Ectodermal cell (in vitro differentiated cells): ENCODE measurements at regions not wholly inside any gene's neighbourhood (a gene's known extent, or its start where the extent isn't known, plus 50 kb on each side); places are given as distances from the start of the nearest gene placed in this dataset.

Experiments used
- H3K27ac ChIP-seq: 2 replicates; pipeline ENCODE4 v1.7.0; 2013; ENCODE audit warnings: mild to moderate bottlenecking, low read depth, low read length; ENCODE audit not compliant: insufficient read depth, poor library complexity, severe bottlenecking
- H3K27me3 ChIP-seq: 2 replicates; pipeline ENCODE4 v1.7.0; 2013; ENCODE audit warnings: mild to moderate bottlenecking, low read length; ENCODE audit not compliant: insufficient read depth, control insufficient read depth, poor library complexity, severe bottlenecking
- H3K36me3 ChIP-seq: one replicate; pipeline ENCODE4 v1.7.0; 2013; ENCODE audit warnings: low read length; ENCODE audit not compliant: control insufficient read depth, insufficient read depth
- H3K4me1 ChIP-seq: one replicate; pipeline ENCODE4 v1.7.0; 2013; ENCODE audit warnings: low read length; ENCODE audit not compliant: control insufficient read depth, insufficient read depth
- H3K4me3 ChIP-seq: 2 replicates; pipeline ENCODE4 v1.7.0; 2013; ENCODE audit warnings: low read depth, low read length, control low read depth; ENCODE audit not compliant: insufficient read depth
- H3K9me3 ChIP-seq: 2 replicates; pipeline ENCODE4 v1.7.0; 2013; ENCODE audit warnings: mild to moderate bottlenecking, low read length, moderate library complexity; ENCODE audit not compliant: control insufficient read depth
- WGBS, 2 experiments: methylation state at CpG; one replicate each; pipeline ENCODE4 v1.1.7; 2013; ENCODE audit warnings: missing lambda C conversion rate in 2 of 2; 5-methylcytosine and 5-hydroxymethylcytosine counted together

GRCh38 chr5:68012429-68012828 lies 203.1 kb upstream of the PIK3R1 start:
- H3K9me3 ChIP-seq = no peaks in the 10 kb centered on the region
- no peaks in the 10 kb centered on the region for H3K36me3 ChIP-seq
- H3K27ac ChIP-seq = no peak overlapping the region
- H3K4me1 ChIP-seq = no peaks in the 10 kb centered on the region
- H3K27me3 ChIP-seq = no peaks in the 10 kb centered on the region
- 0% methylated on average over 1 of the region's 1 CpG; no CpG with 5 or more reads in 1 of the 2 experiments for WGBS, 2 experiments
- H3K4me3 ChIP-seq = no peak overlapping the region

- Histone ChIP-seq H3K27ac (no peak overlapping the region), H3K9me3 (no peaks in the 10 kb centered on the region), H3K27me3 (no peaks in the 10 kb centered on the region), H3K4me1 (no peaks in the 10 kb centered on the region), H3K36me3 (no peaks in the 10 kb centered on the region), H3K4me3 (no peak overlapping the region)
Observed at GRCh38 chr5:68011801-68012200, 203.8 kb upstream of the PIK3R1 start.

GRCh38 chr5:68011259-68011760 lies 204.2 kb upstream of the PIK3R1 start:
- H3K27ac ChIP-seq = no peak overlapping the region
- no peak overlapping the region for H3K4me3 ChIP-seq
- H3K4me1 ChIP-seq = no peaks in the 10 kb centered on the region
- H3K27me3 ChIP-seq = no peaks in the 10 kb centered on the region
- WGBS, 2 experiments = 93 to 94% methylated on average over 2 of the region's 2 CpGs
- no peaks in the 10 kb centered on the region for H3K9me3 ChIP-seq
- no peaks in the 10 kb centered on the region for H3K36me3 ChIP-seq

GRCh38 chr5:68010740-68011139 lies 204.8 kb upstream of the PIK3R1 start:
- no peak overlapping the region for H3K27ac ChIP-seq
- H3K27me3 ChIP-seq = no peaks in the 10 kb centered on the region
- H3K36me3 ChIP-seq = no peaks in the 10 kb centered on the region
- no peaks in the 10 kb centered on the region for H3K4me1 ChIP-seq
- 88 to 100% methylated on average over 2 of the region's 2 CpGs for WGBS, 2 experiments
- no peak overlapping the region for H3K4me3 ChIP-seq
- H3K9me3 ChIP-seq = no peaks in the 10 kb centered on the region

- no peak overlapping the region for H3K27ac ChIP-seq
- H3K4me3 ChIP-seq = no peak overlapping the region
- H3K27me3 ChIP-seq = no peaks in the 10 kb centered on the region
- 66 to 67% methylated on average over 2 of the region's 3 CpGs for WGBS, 2 experiments
- H3K36me3 ChIP-seq = no peaks in the 10 kb centered on the region
- H3K9me3 ChIP-seq = no peaks in the 10 kb centered on the region
- H3K4me1 ChIP-seq = no peaks in the 10 kb centered on the region
Observed at GRCh38 chr5:68007451-68007850, 208.1 kb upstream of the PIK3R1 start.

- WGBS, 2 experiments = 94 to 96% methylated on average over 2 to 3 of the region's 3 CpGs
Observed at GRCh38 chr5:68002836-68003235, 212.7 kb upstream of the PIK3R1 start.

GRCh38 chr5:68000805-68001204 lies 214.8 kb upstream of the PIK3R1 start:
- no peaks in the 10 kb centered on the region for H3K36me3 ChIP-seq
- H3K27ac ChIP-seq = no peak overlapping the region
- H3K27me3 ChIP-seq = no peaks in the 10 kb centered on the region
- H3K4me3 ChIP-seq = no peak overlapping the region
- no peaks in the 10 kb centered on the region for H3K9me3 ChIP-seq
- H3K4me1 ChIP-seq = no peaks in the 10 kb centered on the region

More at GRCh38 chr5:68002836-68003235, 212.7 kb upstream of the PIK3R1 start:
- Histone ChIP-seq H3K27ac (no peak overlapping the region), H3K9me3 (no peaks in the 10 kb centered on the region), H3K27me3 (no peaks in the 10 kb centered on the region), H3K4me3 (no peak overlapping the region), H3K4me1 (no peaks in the 10 kb centered on the region), H3K36me3 (no peaks in the 10 kb centered on the region)

- H3K4me3 ChIP-seq = no peak overlapping the region
- WGBS, 2 experiments = 89 to 92% methylated on average over 2 of the region's 2 CpGs
- H3K4me1 ChIP-seq = no peaks in the 10 kb centered on the region
- H3K9me3 ChIP-seq = no peaks in the 10 kb centered on the region
- H3K27me3 ChIP-seq = no peaks in the 10 kb centered on the region
- no peak overlapping the region for H3K27ac ChIP-seq
- H3K36me3 ChIP-seq = no peaks in the 10 kb centered on the region
Observed at GRCh38 chr5:67999391-67999790, 216.2 kb upstream of the PIK3R1 start.

- no peaks in the 10 kb centered on the region for H3K27me3 ChIP-seq
- no peak overlapping the region for H3K27ac ChIP-seq
- H3K4me1 ChIP-seq = no peaks in the 10 kb centered on the region
- no peak overlapping the region for H3K4me3 ChIP-seq
- no peaks in the 10 kb centered on the region for H3K9me3 ChIP-seq
- WGBS, 2 experiments = 84 to 87% methylated on average over 7 of the region's 7 CpGs
- H3K36me3 ChIP-seq = no peaks in the 10 kb centered on the region
Observed at GRCh38 chr5:67998709-67999261, 216.8 kb upstream of the PIK3R1 start.

GRCh38 chr5:67997892-67998457 lies 217.6 kb upstream of the PIK3R1 start:
- Histone ChIP-seq H3K27me3 (no peaks in the 10 kb centered on the region), H3K36me3 (no peaks in the 10 kb centered on the region), H3K4me1 (no peaks in the 10 kb centered on the region), H3K27ac (no peak overlapping the region), H3K9me3 (no peaks in the 10 kb centered on the region), H3K4me3 (no peak overlapping the region)
- 94 to 98% methylated on average over 4 of the region's 5 CpGs for WGBS, 2 experiments
